Endothelial cell of umbilical vein (primary cell): ENCODE measurements at regions not wholly inside any gene's neighbourhood (a gene's known extent, or its start where the extent isn't known, plus 50 kb on each side); places are given as distances from the start of the nearest gene placed in this dataset.

Experiments
- BruUV-seq: library from RNA; stranded (reverse); fragments of 400-500 nt; replicated peaks from 2 replicates; lab custom pipeline; 2021; lab: Mats Ljungman, UMichigan
- CTCF ChIA-PET: fragments of 300-600, 350-600 bp; sonication (Branson Sonifier 250); formaldehyde crosslinking; loops from one replicate; lab custom pipeline; 2021; ENCODE audit warnings: antibody characterized with exemption, inconsistent platforms; lab: Charles Lee
- POLR2A ChIA-PET: fragments of 300-600, 350-600 bp; sonication (Branson Sonifier 250); formaldehyde crosslinking; loops from one replicate; lab custom pipeline; 2021; ENCODE audit warnings: antibody characterized with exemption, inconsistent platforms; lab: Charles Lee
- DNase-seq: peaks from one replicate; pipeline ENCODE4 v3.0.0-alpha.2; 2011; ENCODE audit warnings: low read depth, low spot score
- FAIRE-seq: peaks from 2 replicates; lab custom pipeline; 2011; peaks lifted over from hg19 to GRCh38; lab: Jason Lieb, UNC
- H2AFZ ChIP-seq: 2 replicates; pipeline ENCODE4 v1.6.0; 2012; ENCODE audit warnings: low read depth, low read length, control low read depth, inconsistent platforms
- H3K27ac ChIP-seq: 2 replicates; pipeline ENCODE4 v1.5.1; 2011; ENCODE audit warnings: low read depth, mild to moderate bottlenecking, control low read depth, low read length, moderate library complexity; ENCODE audit not compliant: insufficient read depth
- H3K27me3 ChIP-seq, 2 experiments: 2 replicates each; pipeline versions ENCODE4 v1.6.0 to v1.6.1; 2011; ENCODE audit warnings: low read length in 2 of 2, mixed read lengths in 1 of 2; ENCODE audit not compliant: control insufficient read depth in 2 of 2, insufficient read depth in 2 of 2
- H3K36me3 ChIP-seq, 2 experiments: 2 replicates in 1 of 2; 3 replicates in 1 of 2; pipeline ENCODE4 v1.5.1; 2011; ENCODE audit warnings: low read length in 2 of 2, mild to moderate bottlenecking in 1 of 2, moderate library complexity in 1 of 2; ENCODE audit not compliant: control insufficient read depth in 2 of 2, insufficient read depth in 2 of 2; ENCODE audit errors: extremely low read depth in 1 of 2
- H3K4me1 ChIP-seq: 3 replicates; pipeline ENCODE4 v1.5.1; 2011; ENCODE audit warnings: mild to moderate bottlenecking, low read length; ENCODE audit not compliant: control insufficient read depth, insufficient read depth; ENCODE audit errors: extremely low read depth
- H3K4me2 ChIP-seq: 2 replicates; pipeline ENCODE4 v1.6.1; 2011; ENCODE audit warnings: low read length, control low read depth, mixed read lengths; ENCODE audit not compliant: insufficient read depth
- H3K4me3 ChIP-seq, 3 experiments: fragments of 200-600 bp in 1 of 3; sonication (generic), shearing (Covaris generic) in 1 of 3; replicated peaks in 1 of 3; 2 replicates each; pipeline ENCODE4 v1.5.1; 2011 to 2016; ENCODE audit warnings: control low read depth in 3 of 3, low read length in 3 of 3, mild to moderate bottlenecking in 2 of 3, inconsistent platforms in 1 of 3, low read depth in 1 of 3, moderate library complexity in 1 of 3; ENCODE audit not compliant: insufficient read depth in 1 of 3
- H3K79me2 ChIP-seq: 2 replicates; pipeline ENCODE4 v1.6.0; 2012; ENCODE audit warnings: low read length, inconsistent platforms; ENCODE audit not compliant: control insufficient read depth, insufficient read depth
- H3K9ac ChIP-seq: replicated peaks from 2 replicates; pipeline ENCODE3; 2011; ENCODE audit warnings: low read length, control low read depth; ENCODE audit not compliant: insufficient read depth; ENCODE audit errors: extremely low read depth
- H3K9me1 ChIP-seq: replicated peaks from 3 replicates; pipeline ENCODE4 v1.6.0; 2011; ENCODE audit warnings: mild to moderate bottlenecking, low read length; ENCODE audit not compliant: control insufficient read depth, insufficient read depth; ENCODE audit errors: extremely low read depth
- H3K9me3 ChIP-seq: replicated peaks from 2 replicates; pipeline ENCODE4 v1.5.1; 2012; ENCODE audit warnings: low read length, inconsistent platforms; ENCODE audit not compliant: control insufficient read depth, insufficient read depth
- H4K20me1 ChIP-seq: replicated peaks from 2 replicates; pipeline ENCODE3; 2011; ENCODE audit warnings: mild to moderate bottlenecking, low read length; ENCODE audit not compliant: control insufficient read depth, insufficient read depth; ENCODE audit errors: extremely low read depth
- EZH2 ChIP-seq: IDR thresholded peaks from 2 replicates; pipeline ENCODE4 v1.6.1; 2012; ENCODE audit warnings: borderline replicate concordance, low read depth, mild to moderate bottlenecking, moderate library complexity, low read length, inconsistent platforms; ENCODE audit not compliant: severe bottlenecking
- FOS ChIP-seq: IDR thresholded peaks from 2 replicates; pipeline ENCODE4 v1.6.1; 2011; ENCODE audit warnings: mild to moderate bottlenecking, low read length, moderate library complexity, borderline replicate concordance; ENCODE audit not compliant: insufficient read depth
- GATA2 ChIP-seq: IDR thresholded peaks from 2 replicates; pipeline ENCODE4 v1.7.0; 2011; ENCODE audit warnings: low read depth, mild to moderate bottlenecking, moderate library complexity, mixed read lengths, low read length; ENCODE audit not compliant: insufficient read length, insufficient read depth
- JUN ChIP-seq: IDR thresholded peaks from 2 replicates; pipeline ENCODE4 v1.6.1; 2011; ENCODE audit warnings: borderline replicate concordance, low read depth; ENCODE audit not compliant: insufficient read length, insufficient read depth
- MYC ChIP-seq: IDR thresholded peaks from one replicate; pipeline ENCODE4 v1.6.1; 2011; ENCODE audit warnings: mild to moderate bottlenecking, low read depth, low read length
- POLR2A ChIP-seq: IDR thresholded peaks from 2 replicates; pipeline ENCODE4 v1.6.1; 2012; ENCODE audit warnings: low read depth, mild to moderate bottlenecking, control low read depth, low read length
- POLR2AphosphoS5 ChIP-seq: IDR thresholded peaks from 2 replicates; pipeline ENCODE4 v1.6.1; 2012; ENCODE audit warnings: low read depth, mild to moderate bottlenecking, control low read depth, low read length, moderate library complexity; ENCODE audit not compliant: insufficient read depth
- dilution Hi-C: fragments of 300-500 bp; cut with MboI; formaldehyde crosslinking; loops from one replicate; pipeline ENCODE4 v1.15.0; 2019; ENCODE audit warnings: low sequenced_read_pairs; ENCODE audit not compliant: extremely low pct_ligation_motif_present
- intact Hi-C: fragments of 100-400 bp; cut with micrococcal nuclease; formaldehyde crosslinking; loops from one replicate; pipeline ENCODE4 v1.10.0; 2022
- TF ChIP-seq, protein P1 (sequence below): IDR thresholded peaks from 2 replicates; pipeline ENCODE4 v1.6.1; 2011; ENCODE audit not compliant: insufficient read depth, insufficient read length
- TF ChIP-seq, protein P2 (sequence below), 2 donors: IDR thresholded peaks; 1 replicate in 1 of 2; 2 replicates in 1 of 2; pipeline ENCODE4 v1.5.1; 2011; ENCODE audit warnings: low read length in 2 of 2, mild to moderate bottlenecking in 2 of 2, moderate library complexity in 2 of 2, control low read depth in 1 of 2, inconsistent platforms in 1 of 2, low read depth in 1 of 2; ENCODE audit not compliant: insufficient read depth in 1 of 2; ENCODE audit errors: extremely low read depth in 1 of 2

DNA sequence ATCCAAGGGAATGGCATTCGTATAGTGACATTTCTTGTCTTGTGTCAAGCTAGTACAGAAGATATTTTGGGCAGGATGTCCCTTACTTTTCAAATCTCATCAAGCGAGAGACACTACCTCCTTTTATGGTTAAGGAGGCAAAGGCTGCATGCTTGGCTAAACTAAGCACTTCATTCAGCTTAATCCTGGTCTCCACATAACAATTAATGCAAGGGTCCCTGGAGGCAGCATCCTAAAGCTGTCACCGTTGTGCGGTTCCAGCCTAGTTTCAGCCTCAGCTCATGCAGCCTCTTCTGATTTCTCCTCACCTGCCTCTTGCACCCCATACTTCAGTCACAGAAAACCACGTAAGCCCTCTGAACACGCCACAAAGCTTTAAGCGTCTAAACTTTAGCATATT is 67.1 kb upstream of the SLC22A23 start:
- no peak overlapping the region for H3K9ac ChIP-seq
- H3K9me1 ChIP-seq: no peaks in the 10 kb centered on the region
- H3K27ac ChIP-seq: no peak overlapping the region
- no peaks in the 10 kb centered on the region for H3K9me3 ChIP-seq
- no peaks in the 10 kb centered on the region for H3K36me3 ChIP-seq
- CTCF ChIA-PET: no interaction called here
- no peaks in the 10 kb centered on the region for H3K79me2 ChIP-seq
- FAIRE-seq (no peak), DNase-seq (no peak)
- intact Hi-C loops (no loop called here), dilution Hi-C loops (no loop called here)
- H4K20me1 ChIP-seq: no peaks in the 10 kb centered on the region
- H3K4me1 ChIP-seq: no peaks in the 10 kb centered on the region
- no TSS peak for BruUV-seq
- TF ChIP-seq JUN (no peak), GATA2 (no peak), POLR2A (no peak), FOS (no peak), POLR2AphosphoS5 (no peak), MYC (no peak), EZH2 (no peak)
- TF ChIP-seq, protein P1, sequence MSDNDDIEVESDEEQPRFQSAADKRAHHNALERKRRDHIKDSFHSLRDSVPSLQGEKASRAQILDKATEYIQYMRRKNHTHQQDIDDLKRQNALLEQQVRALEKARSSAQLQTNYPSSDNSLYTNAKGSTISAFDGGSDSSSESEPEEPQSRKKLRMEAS: no peak
- TF ChIP-seq, protein P2, sequence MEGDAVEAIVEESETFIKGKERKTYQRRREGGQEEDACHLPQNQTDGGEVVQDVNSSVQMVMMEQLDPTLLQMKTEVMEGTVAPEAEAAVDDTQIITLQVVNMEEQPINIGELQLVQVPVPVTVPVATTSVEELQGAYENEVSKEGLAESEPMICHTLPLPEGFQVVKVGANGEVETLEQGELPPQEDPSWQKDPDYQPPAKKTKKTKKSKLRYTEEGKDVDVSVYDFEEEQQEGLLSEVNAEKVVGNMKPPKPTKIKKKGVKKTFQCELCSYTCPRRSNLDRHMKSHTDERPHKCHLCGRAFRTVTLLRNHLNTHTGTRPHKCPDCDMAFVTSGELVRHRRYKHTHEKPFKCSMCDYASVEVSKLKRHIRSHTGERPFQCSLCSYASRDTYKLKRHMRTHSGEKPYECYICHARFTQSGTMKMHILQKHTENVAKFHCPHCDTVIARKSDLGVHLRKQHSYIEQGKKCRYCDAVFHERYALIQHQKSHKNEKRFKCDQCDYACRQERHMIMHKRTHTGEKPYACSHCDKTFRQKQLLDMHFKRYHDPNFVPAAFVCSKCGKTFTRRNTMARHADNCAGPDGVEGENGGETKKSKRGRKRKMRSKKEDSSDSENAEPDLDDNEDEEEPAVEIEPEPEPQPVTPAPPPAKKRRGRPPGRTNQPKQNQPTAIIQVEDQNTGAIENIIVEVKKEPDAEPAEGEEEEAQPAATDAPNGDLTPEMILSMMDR (IDR thresholded peaks at IDR 0.05; ENCODE audit: extremely low read depth in 1 of 2, insufficient read depth in 1 of 2, low read depth in 1 of 2, low read length in 2 of 2): no peak
- no peak overlapping the region for H3K4me3 ChIP-seq
- POLR2A ChIA-PET: no interaction called here
- no peak overlapping the region for H3K4me2 ChIP-seq
- no peak overlapping the region for H2AFZ ChIP-seq
- peaks cover 12 to 28% of the 10 kb centered on the region in 2 experiments for H3K27me3 ChIP-seq
